ENCODE measurements at regions not wholly inside any gene's neighbourhood (a gene's known extent, or its start where the extent isn't known, plus 50 kb on each side); places are given as distances from the start of the nearest gene placed in this dataset.

GRCh38 chr13:31681133-31681532 lies 58.2 kb upstream of the RXFP2 start:
- H3K4me1 ChIP-seq (ENCODE audit: control insufficient read depth in 1 of 2, insufficient read depth in 2 of 2, low read length in 2 of 2) = no peaks in the 10 kb centered on the region
- H3K27me3 ChIP-seq (ENCODE audit: control insufficient read depth in 2 of 2, insufficient read depth in 2 of 2, low read length in 2 of 2) = no peaks in the 10 kb centered on the region
- H3K4me1 Mint-ChIP-seq = no peaks in the 10 kb centered on the region
- intact Hi-C loops (cut with micrococcal nuclease) = no loop called here
- H3K4me3 ChIP-seq (replicated peaks in 1 of 3; ENCODE audit: low read depth in 2 of 3, low read length in 3 of 3) = no peak overlapping the region
- H4K20me1 ChIP-seq (ENCODE audit: insufficient read depth, low read length) = no peaks in the 10 kb centered on the region
- no peak for TF ChIP-seq CTCF (IDR thresholded peaks at IDR 0.05)
- peaks cover 1 to 3% (median 1%) of the 10 kb centered on the region in 3 donors for H3K27me3 Mint-ChIP-seq (ENCODE audit: low read depth in 3 of 3)
- H3K27ac Mint-ChIP-seq = no peak overlapping the region
- no peak overlapping the region for H3K9ac ChIP-seq (ENCODE audit: insufficient read depth, low read length, poor library complexity, severe bottlenecking)
- H3K79me2 ChIP-seq (ENCODE audit: insufficient read depth, low read length) = no peaks in the 10 kb centered on the region
- no peaks in the 10 kb centered on the region for H3K36me3 ChIP-seq (replicated peaks in 1 of 2; ENCODE audit: control insufficient read depth in 1 of 2, insufficient read depth in 2 of 2, low read length in 2 of 2)
- H3K9me3 Mint-ChIP-seq = peaks cover 0 to 8% (median 6%) of the 10 kb centered on the region in 7 donors
- H2AFZ ChIP-seq (ENCODE audit: insufficient read depth, low read depth, low read length, poor library complexity, severe bottlenecking) = no peak overlapping the region
- WGBS (ENCODE audit: insufficient coverage) = no CpG with 5 or more reads among the region's 2 CpGs
- H3K9me3 ChIP-seq (replicated peaks in 1 of 2; ENCODE audit: control insufficient read depth in 1 of 2, insufficient read depth in 1 of 2, low read length in 2 of 2) = no peaks in the 10 kb centered on the region
- peaks cover 0 to 3% of the 10 kb centered on the region in 2 donors for H3K36me3 Mint-ChIP-seq
- no peak for DNase-seq
- no peak overlapping the region for H3K4me2 ChIP-seq (replicated peaks; ENCODE audit: extremely low read depth, low read length, poor library complexity, severe bottlenecking)
- H3K27ac ChIP-seq (ENCODE audit: low read depth in 1 of 2, low read length in 2 of 2) = no peak overlapping the region
- no peak overlapping the region for H3K4me3 Mint-ChIP-seq

GRCh38 chr13:31684466-31684865 lies 54.9 kb upstream of the RXFP2 start:
- H3K27me3 Mint-ChIP-seq (ENCODE audit: low read depth in 3 of 3) = peaks cover 1 to 4% (median 1%) of the 10 kb centered on the region in 3 donors
- intact Hi-C loops (cut with micrococcal nuclease) = no loop called here
- no peaks in the 10 kb centered on the region for H3K36me3 ChIP-seq (replicated peaks in 1 of 2; ENCODE audit: control insufficient read depth in 1 of 2, insufficient read depth in 2 of 2, low read length in 2 of 2)

More at GRCh38 chr13:31684466-31684865, 54.9 kb upstream of the RXFP2 start:
- H3K79me2 ChIP-seq (ENCODE audit: insufficient read depth, low read length) = no peaks in the 10 kb centered on the region
- no peak for TF ChIP-seq CTCF (IDR thresholded peaks at IDR 0.05)
- DNase-seq = no peak
- Mint-ChIP-seq H3K27ac (no peak overlapping the region), H3K36me3 (peaks cover 4 to 9% of the 10 kb centered on the region in 2 donors), H3K4me3 (no peak overlapping the region), H3K9me3 (peaks cover 0 to 4% (median 2%) of the 10 kb centered on the region in 7 donors), H3K4me1 (no peaks in the 10 kb centered on the region)
- no peak overlapping the region for H3K27ac ChIP-seq (ENCODE audit: low read depth in 1 of 2, low read length in 2 of 2)
- no peak overlapping the region for H3K4me3 ChIP-seq (replicated peaks in 1 of 3; ENCODE audit: low read depth in 2 of 3, low read length in 3 of 3)
- WGBS (ENCODE audit: insufficient coverage) = no CpG with 5 or more reads among the region's 2 CpGs
- no peak overlapping the region for H3K9ac ChIP-seq (ENCODE audit: insufficient read depth, low read length, poor library complexity, severe bottlenecking)
- no peaks in the 10 kb centered on the region for H4K20me1 ChIP-seq (ENCODE audit: insufficient read depth, low read length)
- H3K9me3 ChIP-seq (replicated peaks in 1 of 2; ENCODE audit: control insufficient read depth in 1 of 2, insufficient read depth in 1 of 2, low read length in 2 of 2) = no peaks in the 10 kb centered on the region
- no peak overlapping the region for H2AFZ ChIP-seq (ENCODE audit: insufficient read depth, low read depth, low read length, poor library complexity, severe bottlenecking)
- H3K4me1 ChIP-seq (ENCODE audit: control insufficient read depth in 1 of 2, insufficient read depth in 2 of 2, low read length in 2 of 2) = no peaks in the 10 kb centered on the region
- H3K27me3 ChIP-seq (ENCODE audit: control insufficient read depth in 2 of 2, insufficient read depth in 2 of 2, low read length in 2 of 2) = no peaks in the 10 kb centered on the region
- H3K4me2 ChIP-seq (replicated peaks; ENCODE audit: extremely low read depth, low read length, poor library complexity, severe bottlenecking) = no peak overlapping the region
